Caco-2 (cell line): ENCODE measurements at regions not wholly inside any gene's neighbourhood (a gene's known extent, or its start where the extent isn't known, plus 50 kb on each side); places are given as distances from the start of the nearest gene placed in this dataset.

Source experiments
- BruUV-seq: library from RNA; stranded (reverse); fragments of 400-500 nt; replicated peaks from 2 replicates; lab custom pipeline; 2021; lab: Mats Ljungman, UMichigan
- CTCF ChIA-PET: fragments of 300-600 bp; sonication (Branson Sonifier 250); formaldehyde crosslinking; loops from one replicate; lab custom pipeline; 2022; ENCODE audit warnings: antibody characterized with exemption; lab: Charles Lee
- POLR2A ChIA-PET: fragments of 300-600 bp; sonication (Branson Sonifier 250); formaldehyde crosslinking; loops from one replicate; lab custom pipeline; 2022; ENCODE audit warnings: antibody characterized with exemption; lab: Charles Lee
- DNase-seq, 2 experiments: peaks; one replicate each; pipeline versions ENCODE4 v3.0.0 to v3.0.0-alpha.2; 2020 to 2022
- H3K27me3 ChIP-seq: replicated peaks from 2 replicates; pipeline ENCODE4 v1.6.0; 2011; ENCODE audit warnings: low read length; ENCODE audit not compliant: control insufficient read depth, insufficient read depth
- H3K36me3 ChIP-seq: 2 replicates; pipeline ENCODE4 v1.5.1; 2011; ENCODE audit warnings: low read length; ENCODE audit not compliant: control insufficient read depth, insufficient read depth
- H3K4me1 ChIP-seq: fragments of 250-450 bp; sonication (Bioruptor Pico); 2 replicates; pipeline ENCODE4 v1.5.1; 2020; ENCODE audit warnings: mild to moderate bottlenecking
- H3K4me3 ChIP-seq: 2 replicates; pipeline ENCODE4 v1.5.1; 2011; ENCODE audit warnings: low read depth, mild to moderate bottlenecking, control low read depth, low read length
- H3K9me3 ChIP-seq: fragments of 250-450 bp; sonication (Bioruptor Pico); 2 replicates; pipeline ENCODE4 v1.5.1; 2020; ENCODE audit warnings: mild to moderate bottlenecking, moderate library complexity
- H3K27ac Mint-ChIP-seq: one replicate; pipeline ENCODE4 v1.8.0; 2022; ENCODE audit warnings: mixed read lengths; ENCODE audit not compliant: unreplicated experiment
- H3K27me3 Mint-ChIP-seq: one replicate; pipeline ENCODE4 v1.8.0; 2022; ENCODE audit warnings: mixed read lengths; ENCODE audit not compliant: insufficient read depth, unreplicated experiment
- H3K36me3 Mint-ChIP-seq: one replicate; pipeline ENCODE4 v1.8.0; 2022; ENCODE audit warnings: mild to moderate bottlenecking, mixed read lengths; ENCODE audit not compliant: insufficient read depth, unreplicated experiment
- H3K4me1 Mint-ChIP-seq: one replicate; pipeline ENCODE4 v1.8.0; 2022; ENCODE audit warnings: low read depth, mixed read lengths; ENCODE audit not compliant: unreplicated experiment
- H3K4me3 Mint-ChIP-seq: one replicate; pipeline ENCODE4 v1.8.0; 2022; ENCODE audit warnings: mild to moderate bottlenecking, moderate library complexity, mixed read lengths; ENCODE audit not compliant: unreplicated experiment
- H3K9me3 Mint-ChIP-seq: one replicate; pipeline ENCODE4 v1.8.0; 2022; ENCODE audit warnings: mixed read lengths; ENCODE audit not compliant: unreplicated experiment
- intact Hi-C: fragments of 100-400 bp; cut with micrococcal nuclease; formaldehyde crosslinking; loops from one replicate; pipeline ENCODE4 v1.10.0; 2022; ENCODE audit not compliant: unreplicated experiment
- TF ChIP-seq, protein P1 (sequence below), 2 experiments: fragments of 200-600 bp in 1 of 2; IDR thresholded peaks; 1 replicate in 1 of 2; 2 replicates in 1 of 2; pipeline versions ENCODE4 v1.5.1 to v1.8.0; 2011 to 2022; ENCODE audit warnings: antibody characterized with exemption in 1 of 2, control low read depth in 1 of 2, inconsistent platforms in 1 of 2, low read depth in 1 of 2, low read length in 1 of 2, mild to moderate bottlenecking in 1 of 2, moderate library complexity in 1 of 2; ENCODE audit not compliant: insufficient read depth in 1 of 2, severe bottlenecking in 1 of 2, unreplicated experiment in 1 of 2

DNA sequence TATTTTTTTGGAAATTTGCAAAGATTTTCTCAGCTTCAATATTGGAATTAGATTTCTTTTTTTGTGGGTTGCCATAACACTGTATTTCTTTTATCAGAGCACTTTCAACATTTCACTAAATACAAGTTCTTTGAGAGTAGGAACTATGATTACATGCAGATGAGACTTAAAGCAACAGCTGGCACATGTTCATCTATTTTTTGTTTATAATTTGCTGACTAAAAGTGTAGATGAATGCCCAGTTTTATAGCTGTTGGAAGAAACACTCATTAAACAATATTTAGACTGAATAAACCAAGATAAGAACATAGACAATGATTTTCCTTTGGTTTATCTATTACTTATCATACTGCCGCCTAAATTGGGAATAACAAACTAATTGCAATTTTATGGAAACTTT is 803.0 kb upstream of the KLHL1 start:
- Histone ChIP-seq H3K27me3 (no peaks in the 10 kb centered on the region), H3K9me3 (no peaks in the 10 kb centered on the region), H3K4me3 (no peak overlapping the region), H3K36me3 (no peaks in the 10 kb centered on the region), H3K4me1 (no peaks in the 10 kb centered on the region)
- no peak overlapping the region for H3K27ac Mint-ChIP-seq
- H3K27me3 Mint-ChIP-seq: no peaks in the 10 kb centered on the region
- DNase-seq: no peak
- no peaks in the 10 kb centered on the region for H3K4me1 Mint-ChIP-seq
- BruUV-seq: no TSS peak
- H3K36me3 Mint-ChIP-seq: no peaks in the 10 kb centered on the region
- no peaks in the 10 kb centered on the region for H3K9me3 Mint-ChIP-seq
- intact Hi-C loops: no loop called here
- TF ChIP-seq, protein P1, sequence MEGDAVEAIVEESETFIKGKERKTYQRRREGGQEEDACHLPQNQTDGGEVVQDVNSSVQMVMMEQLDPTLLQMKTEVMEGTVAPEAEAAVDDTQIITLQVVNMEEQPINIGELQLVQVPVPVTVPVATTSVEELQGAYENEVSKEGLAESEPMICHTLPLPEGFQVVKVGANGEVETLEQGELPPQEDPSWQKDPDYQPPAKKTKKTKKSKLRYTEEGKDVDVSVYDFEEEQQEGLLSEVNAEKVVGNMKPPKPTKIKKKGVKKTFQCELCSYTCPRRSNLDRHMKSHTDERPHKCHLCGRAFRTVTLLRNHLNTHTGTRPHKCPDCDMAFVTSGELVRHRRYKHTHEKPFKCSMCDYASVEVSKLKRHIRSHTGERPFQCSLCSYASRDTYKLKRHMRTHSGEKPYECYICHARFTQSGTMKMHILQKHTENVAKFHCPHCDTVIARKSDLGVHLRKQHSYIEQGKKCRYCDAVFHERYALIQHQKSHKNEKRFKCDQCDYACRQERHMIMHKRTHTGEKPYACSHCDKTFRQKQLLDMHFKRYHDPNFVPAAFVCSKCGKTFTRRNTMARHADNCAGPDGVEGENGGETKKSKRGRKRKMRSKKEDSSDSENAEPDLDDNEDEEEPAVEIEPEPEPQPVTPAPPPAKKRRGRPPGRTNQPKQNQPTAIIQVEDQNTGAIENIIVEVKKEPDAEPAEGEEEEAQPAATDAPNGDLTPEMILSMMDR (IDR thresholded peaks at IDR 0.05; ENCODE audit: insufficient read depth in 1 of 2, low read depth in 1 of 2, low read length in 1 of 2, severe bottlenecking in 1 of 2, unreplicated experiment in 1 of 2): no peak
- CTCF ChIA-PET: no interaction called here
- POLR2A ChIA-PET: no interaction called here
- H3K4me3 Mint-ChIP-seq: no peak overlapping the region

DNA sequence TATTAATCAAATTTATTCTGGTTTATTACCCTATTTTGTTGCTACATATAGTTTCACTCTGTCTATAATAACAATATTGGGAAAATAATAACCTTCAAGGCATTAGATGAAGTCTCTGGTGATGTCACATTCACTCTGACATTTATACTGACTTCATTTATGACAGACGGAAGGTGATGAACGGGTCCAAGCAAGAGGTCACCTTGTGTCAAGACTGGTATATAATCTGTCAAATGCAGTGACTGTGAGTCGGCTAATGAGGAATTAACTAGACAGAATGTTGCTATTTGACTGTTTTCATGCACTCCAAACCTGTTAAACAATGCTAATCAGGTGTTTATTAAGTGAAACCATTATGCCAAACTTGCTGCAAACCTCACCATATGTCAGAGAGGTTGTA is 800.5 kb upstream of the KLHL1 start:
- Mint-ChIP-seq H3K27me3 (no peaks in the 10 kb centered on the region), H3K36me3 (no peaks in the 10 kb centered on the region)

DNA sequence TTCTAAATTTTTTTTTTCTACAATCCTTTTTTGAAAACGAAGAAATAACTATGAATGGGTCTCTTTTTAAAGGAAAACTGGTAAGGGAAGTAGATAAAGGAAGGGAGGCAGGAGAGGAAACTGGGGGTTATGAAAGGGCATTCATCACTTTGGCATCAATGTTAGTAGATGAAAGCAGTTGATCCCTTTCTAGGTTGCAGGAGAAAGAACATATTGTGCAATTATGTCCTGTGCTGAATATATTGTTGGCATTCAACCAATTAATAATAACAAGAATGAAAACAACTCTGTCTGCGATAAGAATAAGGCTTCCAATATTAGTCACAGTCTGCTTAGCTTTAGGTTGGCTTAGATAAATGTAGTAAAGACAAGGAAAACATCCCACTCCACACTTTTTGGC is 796.8 kb upstream of the KLHL1 start:
- Mint-ChIP-seq H3K27me3 (no peaks in the 10 kb centered on the region), H3K36me3 (no peaks in the 10 kb centered on the region), H3K9me3 (no peaks in the 10 kb centered on the region), H3K27ac (no peak overlapping the region), H3K4me1 (no peaks in the 10 kb centered on the region), H3K4me3 (no peak overlapping the region)
- ChIA-PET POLR2A (no interaction called here), CTCF (no interaction called here)
- no peaks in the 10 kb centered on the region for H3K27me3 ChIP-seq
- H3K4me3 ChIP-seq: no peak overlapping the region
- intact Hi-C loops: no loop called here
- TF ChIP-seq, protein P1 (IDR thresholded peaks at IDR 0.05; ENCODE audit: insufficient read depth in 1 of 2, low read depth in 1 of 2, low read length in 1 of 2, severe bottlenecking in 1 of 2, unreplicated experiment in 1 of 2): no peak
- H3K4me1 ChIP-seq: no peaks in the 10 kb centered on the region
- no peak for DNase-seq
- no TSS peak for BruUV-seq
- no peaks in the 10 kb centered on the region for H3K9me3 ChIP-seq
- H3K36me3 ChIP-seq: no peaks in the 10 kb centered on the region

More for the DNA sequence above, 800.5 kb upstream of the KLHL1 start:
- Mint-ChIP-seq H3K27ac (no peak overlapping the region), H3K4me1 (no peaks in the 10 kb centered on the region), H3K4me3 (no peak overlapping the region), H3K9me3 (no peaks in the 10 kb centered on the region)
- DNase-seq: no peak
- intact Hi-C loops: no loop called here
- Histone ChIP-seq H3K4me3 (no peak overlapping the region), H3K4me1 (no peaks in the 10 kb centered on the region), H3K9me3 (no peaks in the 10 kb centered on the region), H3K36me3 (no peaks in the 10 kb centered on the region), H3K27me3 (no peaks in the 10 kb centered on the region)
- CTCF ChIA-PET: no interaction called here
- TF ChIP-seq, protein P1 (IDR thresholded peaks at IDR 0.05; ENCODE audit: insufficient read depth in 1 of 2, low read depth in 1 of 2, low read length in 1 of 2, severe bottlenecking in 1 of 2, unreplicated experiment in 1 of 2): no peak
- POLR2A ChIA-PET: no interaction called here
- BruUV-seq: no TSS peak
